Heart left ventricle (tissue), 16 donors: ENCODE measurements at regions not wholly inside any gene's neighbourhood (a gene's known extent, or its start where the extent isn't known, plus 50 kb on each side); places are given as distances from the start of the nearest gene placed in this dataset.
A peak's percentile ranks its signal among the peaks of the same experiment; 100 is the strongest.
"Not testable (repeated sequence)": the region's sequence is repeated elsewhere in the genome, so short reads cannot be mapped to it uniquely, and the experiment has no call there.

Experiments used
- ATAC-seq, 4 donors: fragments of 200-7000 bp; cut with Tn5 transposase; one replicate each; pipeline ENCODE4 v1.9.1; 2020 to 2022; ENCODE audit warnings: moderate library complexity in 4 of 4, mild to moderate bottlenecking in 3 of 4, moderate number of reproducible peaks in 1 of 4
- DNase-seq, 5 donors: peaks; one replicate each; pipeline ENCODE4 v3.0.0-alpha.2; 2020
- H3K27ac ChIP-seq, 12 donors: fragments of 200-600 bp; sonication (generic) in 4 of 12; one replicate each; pipeline versions ENCODE4 v1.5.0 to v1.8.0; 2016 to 2022; ENCODE audit warnings: mild to moderate bottlenecking in 2 of 12
- H3K27me3 ChIP-seq, 9 donors: fragments of 200-600 bp; sonication (generic) in 2 of 9; one replicate each; pipeline versions ENCODE4 v1.5.1 to v1.8.0; 2016 to 2022; ENCODE audit warnings: mild to moderate bottlenecking in 3 of 9
- H3K36me3 ChIP-seq, 9 donors: fragments of 200-600 bp; sonication (generic) in 2 of 9; one replicate each; pipeline versions ENCODE4 v1.5.0 to v1.8.0; 2018 to 2022; ENCODE audit warnings: mild to moderate bottlenecking in 2 of 9
- H3K4me1 ChIP-seq, 12 donors: fragments of 200-600 bp; sonication (generic) in 4 of 12; one replicate each; pipeline versions ENCODE4 v1.5.0 to v1.8.0; 2016 to 2022; ENCODE audit warnings: mild to moderate bottlenecking in 3 of 12
- H3K4me3 ChIP-seq, 12 donors: fragments of 200-600 bp; sonication (generic) in 4 of 12; one replicate each; pipeline versions ENCODE4 v1.5.0 to v1.8.0; 2017 to 2022; ENCODE audit warnings: mild to moderate bottlenecking in 9 of 12, moderate library complexity in 4 of 12
- H3K9me3 ChIP-seq, 12 donors: fragments of 200-600 bp; sonication (generic) in 4 of 12; one replicate each; pipeline versions ENCODE4 v1.5.0 to v1.8.0; 2016 to 2022; ENCODE audit warnings: mild to moderate bottlenecking in 1 of 12
- WGBS, 4 donors: extraction: QIAGEN DNeasy Blood & Tissue Kit in 2 of 4; methylation state at CpG; one replicate each; pipeline versions ENCODE4 v1.1.5 to v1.1.7; 2013 to 2018; 5-methylcytosine and 5-hydroxymethylcytosine counted together
- intact Hi-C, 10 donors: fragments of 100-400 bp; cut with DNase I; formaldehyde crosslinking; loops; one replicate each; pipeline versions ENCODE4 v1.11.1 to v1.14.2; 2022
- donor health status: ischemic (EF 13 %, LVEDD 7.1; RV severe dilation, severe dysfunction).
- donor health status: healthy with polysubstance abuse.
- donor health status: DM: no; HTN: yes; CAD: no.
- donor health status: DM: no; HTN: no; CAD: no.
- donor health status: ischemic (EF 25% LVEDD 6.9; RV normal size, moderate dysfunction).
- donor health status: ischemic (EF 25% LVEDD 5.7; RV mildly dilated, moderate dysfunction).
- donor health status: healthy.
- donor health status: DM: yes; HTN: yes; CAD: no.
- donor health status: ischemic (EF 35%, LVEDD 5.7; RV mildly dilated, moderate dysfunction).
- donor health status: nonischemic (EF 11% LVEDD 7.7; RV severe dilation, severe dysfunction).
- donor health status: DM: yes; HTN: yes; CAD: no.
- donor health status: PGD.
- donor health status: ischemic (EF 29% LVEDD 5.4; RV normal size, mild dysfunction).
- donor health status: nonischemic (EF 23%, LVEDD 6.1; RV moderate dilation, normal function).

DNA sequence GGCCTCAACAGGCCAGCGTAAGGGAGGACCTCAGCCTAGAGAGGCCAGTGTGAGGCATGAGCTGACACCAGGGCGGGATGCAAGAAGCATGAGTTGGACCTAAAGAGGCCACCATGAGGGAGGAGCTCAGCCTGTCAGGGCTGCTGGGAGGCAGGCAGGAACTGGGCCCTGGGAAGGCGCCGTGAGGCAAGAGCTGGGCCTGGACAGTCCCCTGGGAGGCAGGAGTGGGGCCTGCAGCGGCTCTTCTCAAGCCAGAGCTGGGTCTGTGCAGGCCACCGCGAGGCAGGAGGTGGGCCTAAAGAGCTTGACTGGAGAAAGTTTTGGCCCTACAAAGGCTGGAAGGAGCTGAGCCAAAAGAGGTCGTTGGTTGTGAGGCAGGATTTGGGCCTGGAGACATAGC lies 328.9 kb downstream of the ZNF479 start:
- peak in 1 of 4 donors; percentile 36 for ATAC-seq
- intact Hi-C loops: not testable (repeated sequence)

DNA sequence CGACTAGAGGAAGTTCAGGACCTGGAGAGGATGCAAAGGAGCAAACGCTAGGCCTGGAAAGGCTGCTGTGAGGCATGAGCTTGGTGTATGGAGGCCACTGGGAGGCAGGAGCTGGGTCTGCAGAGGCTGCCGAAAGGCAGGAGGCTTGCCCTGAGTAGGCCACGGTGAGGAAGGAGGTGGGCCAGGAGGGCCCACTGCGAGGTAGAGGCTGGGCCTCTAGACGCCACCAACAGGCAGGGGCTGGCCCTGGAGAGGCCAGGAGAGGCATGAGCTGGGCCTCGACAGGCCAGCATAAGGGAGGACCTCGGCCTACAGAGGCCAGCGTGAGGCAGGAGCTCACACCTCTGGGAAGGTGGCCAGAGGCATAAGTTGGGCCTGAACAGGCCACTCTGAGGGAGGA lies 330.0 kb downstream of the ZNF479 start:
- H3K9me3 ChIP-seq, H3K36me3 ChIP-seq, H3K4me3 ChIP-seq, H3K27ac ChIP-seq, DNase-seq, H3K4me1 ChIP-seq, intact Hi-C loops, H3K27me3 ChIP-seq: not testable (repeated sequence)
- 63 to 75% methylated on average over 2 of the region's 9 CpGs; no CpG with 5 or more reads in 2 of the 4 donors for WGBS, 4 donors
- peak in 1 of 4 donors; percentile 31 for ATAC-seq

More for the DNA sequence above, 328.9 kb downstream of the ZNF479 start:
- H3K4me1 ChIP-seq, DNase-seq, H3K9me3 ChIP-seq, H3K36me3 ChIP-seq, H3K4me3 ChIP-seq, H3K27ac ChIP-seq, H3K27me3 ChIP-seq: not testable (repeated sequence)
- WGBS, 4 donors: 71 to 82% (median 75%) methylated on average over 6 to 8 of the region's 8 CpGs

GRCh38 chr7:56801774-56802173 lies 330.5 kb downstream of the ZNF479 start:
- H3K36me3 ChIP-seq, H3K4me3 ChIP-seq, ATAC-seq, H3K27me3 ChIP-seq, DNase-seq, intact Hi-C loops, H3K27ac ChIP-seq, H3K9me3 ChIP-seq, H3K4me1 ChIP-seq: not testable (repeated sequence)
- WGBS, 4 donors: 36 to 72% (median 59%) methylated on average over 1 to 4 of the region's 10 CpGs

GRCh38 chr7:56798876-56799275 lies 333.4 kb downstream of the ZNF479 start:
- H3K36me3 ChIP-seq, intact Hi-C loops, H3K4me3 ChIP-seq, H3K27me3 ChIP-seq, H3K27ac ChIP-seq, H3K9me3 ChIP-seq, H3K4me1 ChIP-seq, ATAC-seq, DNase-seq: not testable (repeated sequence)
- WGBS, 4 donors: 82 to 89% (median 87%) methylated on average over 10 to 11 of the region's 11 CpGs

- ATAC-seq, intact Hi-C loops: not testable (repeated sequence)
Measured at GRCh38 chr7:56787474-56787873, 344.8 kb downstream of the ZNF479 start.

More at GRCh38 chr7:56787474-56787873, 344.8 kb downstream of the ZNF479 start:
- H3K27me3 ChIP-seq, H3K36me3 ChIP-seq, H3K27ac ChIP-seq, H3K4me3 ChIP-seq, DNase-seq, H3K9me3 ChIP-seq, H3K4me1 ChIP-seq: not testable (repeated sequence)
- WGBS, 4 donors: 55 to 68% (median 61%) methylated on average over 31 to 39 of the region's 39 CpGs
